22Rv1 (cell line): ENCODE measurements at regions not wholly inside any gene's neighbourhood (a gene's known extent, or its start where the extent isn't known, plus 50 kb on each side); places are given as distances from the start of the nearest gene placed in this dataset.

Source experiments
- ZFX ChIP-seq: fragments of 450-650 bp; IDR thresholded peaks from 2 replicates; pipeline ENCODE4 v1.6.1; 2017; ENCODE audit warnings: antibody characterized with exemption, borderline replicate concordance
- TF ChIP-seq, protein P1 (sequence below): fragments of 450-650 bp; IDR thresholded peaks from 2 replicates; pipeline ENCODE4 v1.5.1; 2017; ENCODE audit warnings: mild to moderate bottlenecking

DNA sequence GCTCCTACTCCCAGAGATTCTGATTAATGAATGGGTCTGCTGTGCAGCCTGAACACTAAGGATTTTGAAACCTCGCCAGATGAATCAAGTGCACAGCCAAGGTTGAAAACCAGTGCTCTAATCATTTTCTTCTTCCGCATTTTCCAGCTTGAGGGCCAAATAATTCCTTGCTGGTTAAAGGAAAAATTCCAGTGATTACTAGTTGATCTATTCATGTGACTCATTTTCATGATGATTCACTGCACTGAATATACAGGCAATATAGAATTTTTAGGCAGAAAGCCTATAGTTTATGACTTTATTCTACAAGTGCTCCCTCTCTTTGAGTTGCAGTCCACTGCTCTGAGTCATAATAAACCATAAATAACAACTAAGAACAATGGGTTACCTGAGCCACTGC lies 80.6 kb upstream of the PROKR2 start:
- TF ChIP-seq, protein P1, sequence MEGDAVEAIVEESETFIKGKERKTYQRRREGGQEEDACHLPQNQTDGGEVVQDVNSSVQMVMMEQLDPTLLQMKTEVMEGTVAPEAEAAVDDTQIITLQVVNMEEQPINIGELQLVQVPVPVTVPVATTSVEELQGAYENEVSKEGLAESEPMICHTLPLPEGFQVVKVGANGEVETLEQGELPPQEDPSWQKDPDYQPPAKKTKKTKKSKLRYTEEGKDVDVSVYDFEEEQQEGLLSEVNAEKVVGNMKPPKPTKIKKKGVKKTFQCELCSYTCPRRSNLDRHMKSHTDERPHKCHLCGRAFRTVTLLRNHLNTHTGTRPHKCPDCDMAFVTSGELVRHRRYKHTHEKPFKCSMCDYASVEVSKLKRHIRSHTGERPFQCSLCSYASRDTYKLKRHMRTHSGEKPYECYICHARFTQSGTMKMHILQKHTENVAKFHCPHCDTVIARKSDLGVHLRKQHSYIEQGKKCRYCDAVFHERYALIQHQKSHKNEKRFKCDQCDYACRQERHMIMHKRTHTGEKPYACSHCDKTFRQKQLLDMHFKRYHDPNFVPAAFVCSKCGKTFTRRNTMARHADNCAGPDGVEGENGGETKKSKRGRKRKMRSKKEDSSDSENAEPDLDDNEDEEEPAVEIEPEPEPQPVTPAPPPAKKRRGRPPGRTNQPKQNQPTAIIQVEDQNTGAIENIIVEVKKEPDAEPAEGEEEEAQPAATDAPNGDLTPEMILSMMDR: no peak
- no peak for TF ChIP-seq ZFX
